OCI-M2 (cell line): ENCODE measurements at regions not wholly inside any gene's neighbourhood (a gene's known extent, or its start where the extent isn't known, plus 50 kb on each side); places are given as distances from the start of the nearest gene placed in this dataset.
"Not testable (repeated sequence)": the region's sequence is repeated elsewhere in the genome, so short reads cannot be mapped to it uniquely, and the experiment has no call there.

Experiments
- DNase-seq: peaks from one replicate; lab custom pipeline; 2025; ENCODE audit not compliant: unreplicated experiment; lab: John Stamatoyannopoulos, UW

GRCh38 chr5:68027519-68027918 lies 188.0 kb upstream of the PIK3R1 start:
- DNase-seq: no peak

- DNase-seq: no peak
These were observed 189.3 kb upstream of the PIK3R1 start for GRCh38 chr5:68026092-68026885.

- no peak for DNase-seq
These were observed 191.1 kb upstream of the PIK3R1 start for GRCh38 chr5:68024426-68024825.

GRCh38 chr5:68021916-68022315 lies 193.6 kb upstream of the PIK3R1 start:
- DNase-seq: no peak

GRCh38 chr5:68021227-68021626 lies 194.3 kb upstream of the PIK3R1 start:
- no peak for DNase-seq

GRCh38 chr5:68020461-68020969 lies 195.0 kb upstream of the PIK3R1 start:
- DNase-seq: not testable (repeated sequence)

GRCh38 chr5:68015381-68016302 lies 199.9 kb upstream of the PIK3R1 start:
- no peak for DNase-seq

- no peak for DNase-seq
These were observed 202.7 kb upstream of the PIK3R1 start for GRCh38 chr5:68012831-68013230.

GRCh38 chr5:68012429-68012828 lies 203.1 kb upstream of the PIK3R1 start:
- no peak for DNase-seq

- DNase-seq: no peak
These were observed 203.8 kb upstream of the PIK3R1 start for GRCh38 chr5:68011801-68012200.

- DNase-seq: no peak
These were observed 204.2 kb upstream of the PIK3R1 start for GRCh38 chr5:68011259-68011760.

GRCh38 chr5:68010740-68011139 lies 204.8 kb upstream of the PIK3R1 start:
- no peak for DNase-seq

GRCh38 chr5:68007451-68007850 lies 208.1 kb upstream of the PIK3R1 start:
- DNase-seq: no peak

GRCh38 chr5:68002836-68003235 lies 212.7 kb upstream of the PIK3R1 start:
- no peak for DNase-seq

- no peak for DNase-seq
These were observed 214.8 kb upstream of the PIK3R1 start for GRCh38 chr5:68000805-68001204.

- no peak for DNase-seq
These were observed 216.2 kb upstream of the PIK3R1 start for GRCh38 chr5:67999391-67999790.

GRCh38 chr5:67998709-67999261 lies 216.8 kb upstream of the PIK3R1 start:
- no peak for DNase-seq

GRCh38 chr5:67997892-67998457 lies 217.6 kb upstream of the PIK3R1 start:
- no peak for DNase-seq

- DNase-seq: no peak
These were observed 218.4 kb upstream of the PIK3R1 start for GRCh38 chr5:67997148-67997547.

- no peak for DNase-seq
These were observed 219.0 kb upstream of the PIK3R1 start for GRCh38 chr5:67996596-67996995.

- no peak for DNase-seq
These were observed 222.6 kb upstream of the PIK3R1 start for GRCh38 chr5:67992923-67993322.
